Type B pancreatic cell (in vitro differentiated cells): ENCODE measurements at regions not wholly inside any gene's neighbourhood (a gene's known extent, or its start where the extent isn't known, plus 50 kb on each side); places are given as distances from the start of the nearest gene placed in this dataset.
"Not testable (repeated sequence)": the region's sequence is repeated elsewhere in the genome, so short reads cannot be mapped to it uniquely, and the experiment has no call there.

Experiments used
- DNase-seq: peaks from one replicate; pipeline ENCODE4 v3.0.0; 2021; ENCODE audit warnings: mixed read lengths; ENCODE audit not compliant: unreplicated experiment; ENCODE audit errors: extremely low spot score
- H3K27ac Mint-ChIP-seq: 2 replicates; pipeline ENCODE4 v1.8.0; 2021; ENCODE audit warnings: mild to moderate bottlenecking, mixed read lengths
- H3K27me3 Mint-ChIP-seq: 2 replicates; pipeline ENCODE4 v1.8.0; 2021; ENCODE audit warnings: mixed read lengths
- H3K36me3 Mint-ChIP-seq: 2 replicates; pipeline ENCODE4 v1.8.0; 2021; ENCODE audit warnings: mixed read lengths
- H3K4me1 Mint-ChIP-seq: one replicate; pipeline ENCODE4 v1.8.0; 2021; ENCODE audit warnings: mixed read lengths; ENCODE audit not compliant: unreplicated experiment
- H3K4me3 Mint-ChIP-seq: 2 replicates; pipeline ENCODE4 v1.8.0; 2021; ENCODE audit warnings: mild to moderate bottlenecking, mixed read lengths
- H3K9me3 Mint-ChIP-seq: 2 replicates; pipeline ENCODE4 v1.8.0; 2021; ENCODE audit warnings: mixed read lengths
- CTCF ChIP-seq: fragments of 200-600 bp; sonication (generic); conservative IDR thresholded peaks from 2 replicates; pipeline ENCODE4 v1.5.0; 2021; ENCODE audit warnings: antibody characterized with exemption, mild to moderate bottlenecking

- no peak overlapping the region for H3K27ac Mint-ChIP-seq
- no peaks in the 10 kb centered on the region for H3K4me1 Mint-ChIP-seq
- no peak for DNase-seq
- H3K27me3 Mint-ChIP-seq = no peaks in the 10 kb centered on the region
- no peaks in the 10 kb centered on the region for H3K36me3 Mint-ChIP-seq
- H3K9me3 Mint-ChIP-seq = peaks cover 6% of the 10 kb centered on the region
- H3K4me3 Mint-ChIP-seq = no peak overlapping the region
- TF ChIP-seq CTCF = no peak
Observed at GRCh38 chr18:38786906-38787305, 1221.3 kb upstream of the CELF4 start.

- DNase-seq, H3K4me1 Mint-ChIP-seq, H3K9me3 Mint-ChIP-seq: not testable (repeated sequence)
Observed at GRCh38 chr18:38771620-38772019, 1206.0 kb upstream of the CELF4 start.

DNA sequence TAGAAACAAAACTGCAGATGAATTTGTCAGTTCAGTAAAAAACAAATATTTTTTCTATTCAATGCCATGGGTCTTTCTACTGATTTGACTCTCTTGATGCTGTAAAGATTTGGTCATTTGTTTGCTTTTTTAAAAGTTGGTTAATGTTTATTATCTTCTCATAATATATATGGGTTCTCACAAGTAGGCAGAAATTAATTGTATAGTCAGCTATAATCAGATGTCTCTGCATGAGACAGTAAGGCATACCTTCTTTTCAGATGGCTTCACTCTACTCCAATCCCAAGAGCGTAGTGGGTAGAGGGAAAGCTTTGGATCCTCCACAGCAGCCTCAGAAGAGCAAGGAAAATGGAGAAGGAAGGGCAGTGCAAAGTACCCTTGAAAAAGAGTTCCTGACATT, 1202.9 kb upstream of the CELF4 start:
- Mint-ChIP-seq H3K27ac (no peak overlapping the region), H3K36me3 (no peaks in the 10 kb centered on the region), H3K27me3 (no peaks in the 10 kb centered on the region), H3K4me3 (no peak overlapping the region), H3K9me3 (peaks cover 7% of the 10 kb centered on the region), H3K4me1 (no peaks in the 10 kb centered on the region)
- DNase-seq = no peak
- no peak for TF ChIP-seq CTCF

More at GRCh38 chr18:38771620-38772019, 1206.0 kb upstream of the CELF4 start:
- not testable (repeated sequence) for H3K27ac Mint-ChIP-seq, H3K4me3 Mint-ChIP-seq, H3K27me3 Mint-ChIP-seq, H3K36me3 Mint-ChIP-seq

GRCh38 chr18:38759457-38759856, 1193.9 kb upstream of the CELF4 start:
- H3K9me3 Mint-ChIP-seq = no peaks in the 10 kb centered on the region
- no peak overlapping the region for H3K27ac Mint-ChIP-seq
- H3K27me3 Mint-ChIP-seq = no peaks in the 10 kb centered on the region
- no peak for DNase-seq
- no peaks in the 10 kb centered on the region for H3K4me1 Mint-ChIP-seq
- H3K4me3 Mint-ChIP-seq = no peak overlapping the region
- H3K36me3 Mint-ChIP-seq = no peaks in the 10 kb centered on the region
- no peak for TF ChIP-seq CTCF

DNA sequence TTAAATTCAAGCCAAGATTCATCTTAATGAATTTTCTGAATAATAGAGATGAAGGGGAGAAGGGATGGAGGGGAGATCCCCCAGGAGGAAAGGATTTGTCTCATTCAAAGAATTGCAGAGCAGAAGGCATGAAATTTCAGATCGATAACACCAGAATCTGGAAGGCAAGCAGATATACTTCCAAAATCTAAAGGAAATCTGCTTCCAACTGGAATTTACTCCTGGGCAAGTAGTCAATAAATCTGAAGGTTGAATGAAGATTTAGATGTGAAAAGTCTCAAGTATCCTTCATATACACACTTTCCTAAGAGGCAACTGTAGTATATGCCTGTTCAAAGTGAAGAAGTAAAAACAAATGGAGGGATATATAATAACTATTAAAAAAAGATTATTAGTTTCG, 1190.8 kb upstream of the CELF4 start:
- Mint-ChIP-seq H3K27ac (no peak overlapping the region), H3K9me3 (no peaks in the 10 kb centered on the region), H3K4me1 (peaks cover 10% of the 10 kb centered on the region), H3K27me3 (peaks cover 3% of the 10 kb centered on the region), H3K4me3 (no peak overlapping the region), H3K36me3 (no peaks in the 10 kb centered on the region)
- TF ChIP-seq CTCF = no peak
- no peak for DNase-seq

GRCh38 chr18:38752430-38752829, 1186.8 kb upstream of the CELF4 start:
- Mint-ChIP-seq H3K36me3 (no peaks in the 10 kb centered on the region), H3K9me3 (no peaks in the 10 kb centered on the region), H3K4me3 (no peak overlapping the region), H3K27me3 (peaks cover 3% of the 10 kb centered on the region), H3K27ac (no peak overlapping the region), H3K4me1 (peaks cover 17% of the 10 kb centered on the region)
- no peak for TF ChIP-seq CTCF
- no peak for DNase-seq
